Liver (tissue), 8 donors: ENCODE measurements at regions not wholly inside any gene's neighbourhood (a gene's known extent, or its start where the extent isn't known, plus 50 kb on each side); places are given as distances from the start of the nearest gene placed in this dataset.

Experiments used
- DNase-seq: peaks from one replicate; pipeline ENCODE4 v3.0.0-alpha.2; 2017; ENCODE audit warnings: low spot score
- H3K27ac ChIP-seq, 2 donors: one replicate each; pipeline ENCODE4 v1.7.0; 2013; ENCODE audit warnings: inconsistent platforms in 2 of 2, low read length in 2 of 2, control low read depth in 1 of 2, low read depth in 1 of 2, mild to moderate bottlenecking in 1 of 2
- H3K27me3 ChIP-seq, 4 donors: one replicate each; pipeline versions ENCODE4 v1.6.1 to v1.7.0; 2013; ENCODE audit warnings: low read length in 3 of 4, inconsistent platforms in 1 of 4, mild to moderate bottlenecking in 1 of 4, moderate library complexity in 1 of 4; ENCODE audit not compliant: control insufficient read depth in 4 of 4, insufficient read depth in 4 of 4
- H3K36me3 ChIP-seq, 4 donors: one replicate each; pipeline versions ENCODE4 v1.6.1 to v1.7.0; 2013; ENCODE audit warnings: low read length in 3 of 4, mild to moderate bottlenecking in 3 of 4, low read depth in 1 of 4, moderate library complexity in 1 of 4; ENCODE audit not compliant: control insufficient read depth in 4 of 4, insufficient read depth in 3 of 4
- H3K4me1 ChIP-seq, 4 donors: one replicate each; pipeline versions ENCODE4 v1.6.1 to v1.7.0; 2013; ENCODE audit warnings: low read length in 3 of 4, mild to moderate bottlenecking in 3 of 4, moderate library complexity in 1 of 4; ENCODE audit not compliant: control insufficient read depth in 4 of 4, insufficient read depth in 4 of 4
- H3K4me3 ChIP-seq, 3 donors: one replicate each; pipeline versions ENCODE4 v1.6.1 to v1.7.0; 2013; ENCODE audit warnings: low read length in 3 of 3, control low read depth in 1 of 3, low read depth in 1 of 3, mild to moderate bottlenecking in 1 of 3
- H3K9ac ChIP-seq, 2 donors: one replicate each; pipeline ENCODE4 v1.7.0; 2013; ENCODE audit warnings: low read length in 2 of 2, mild to moderate bottlenecking in 2 of 2, moderate library complexity in 2 of 2, control low read depth in 1 of 2, low read depth in 1 of 2
- H3K9me3 ChIP-seq, 4 donors: one replicate each; pipeline versions ENCODE4 v1.6.1 to v1.7.0; 2013; ENCODE audit warnings: low read length in 3 of 4; ENCODE audit not compliant: control insufficient read depth in 4 of 4
- CTCF ChIP-seq: fragments of 150-350 bp; IDR thresholded peaks from 2 replicates; pipeline ENCODE4 v1.5.1; 2017; ENCODE audit warnings: improper control_type of control experiment, low read depth, low read length; ENCODE audit not compliant: missing input control
- EGR1 ChIP-seq, 2 donors: IDR thresholded peaks; 2 replicates each; pipeline ENCODE4 v1.6.1; 2016 to 2018; ENCODE audit warnings: antibody characterized with exemption in 2 of 2, low read depth in 2 of 2
- FOXA1 ChIP-seq: IDR thresholded peaks from 2 replicates; pipeline ENCODE4 v1.6.1; 2016; ENCODE audit warnings: antibody characterized with exemption
- FOXA2 ChIP-seq: IDR thresholded peaks from 2 replicates; pipeline ENCODE4 v1.6.1; 2016; ENCODE audit warnings: antibody characterized with exemption
- GABPA ChIP-seq, 2 donors: IDR thresholded peaks in 1 of 2; conservative IDR thresholded peaks in 1 of 2; 2 replicates each; pipeline ENCODE4 v1.6.1; 2016; ENCODE audit warnings: antibody characterized with exemption in 2 of 2, mild to moderate bottlenecking in 1 of 2, moderate library complexity in 1 of 2
- HNF4A ChIP-seq, 2 donors: conservative IDR thresholded peaks; 2 replicates each; pipeline ENCODE4 v1.6.1; 2016; ENCODE audit warnings: antibody characterized with exemption in 2 of 2, mild to moderate bottlenecking in 2 of 2
- HNF4G ChIP-seq: IDR thresholded peaks from 2 replicates; pipeline ENCODE4 v1.6.1; 2016; ENCODE audit warnings: antibody characterized with exemption
- MAX ChIP-seq: IDR thresholded peaks from 2 replicates; pipeline ENCODE4 v1.6.1; 2016; ENCODE audit warnings: antibody characterized with exemption
- NR2F2 ChIP-seq: IDR thresholded peaks from 2 replicates; pipeline ENCODE4 v1.6.1; 2016; ENCODE audit warnings: antibody characterized with exemption
- RAD21 ChIP-seq, 2 donors: IDR thresholded peaks; 2 replicates each; pipeline ENCODE4 v1.6.1; 2016; ENCODE audit warnings: antibody characterized with exemption in 2 of 2, mild to moderate bottlenecking in 2 of 2
- RXRA ChIP-seq, 2 donors: IDR thresholded peaks; 2 replicates each; pipeline ENCODE4 v1.6.1; 2017 to 2018; ENCODE audit warnings: antibody characterized with exemption in 2 of 2, mild to moderate bottlenecking in 1 of 2
- SP1 ChIP-seq: IDR thresholded peaks from 2 replicates; pipeline ENCODE4 v1.6.1; 2018; ENCODE audit warnings: antibody characterized with exemption, mild to moderate bottlenecking
- YY1 ChIP-seq: IDR thresholded peaks from 2 replicates; pipeline ENCODE4 v1.6.1; 2016; ENCODE audit warnings: antibody characterized with exemption, mild to moderate bottlenecking
- WGBS: extraction: QIAGEN DNeasy Blood & Tissue Kit; methylation state at CpG from one replicate; pipeline ENCODE4 v1.1.7; 2013; 5-methylcytosine and 5-hydroxymethylcytosine counted together
- TF ChIP-seq, protein P1 (sequence below): IDR thresholded peaks from 2 replicates; pipeline ENCODE4 v1.6.1; 2016; ENCODE audit warnings: antibody characterized with exemption, mild to moderate bottlenecking
- TF ChIP-seq, protein P2 (sequence below): IDR thresholded peaks from 2 replicates; pipeline ENCODE4 v1.6.1; 2016; ENCODE audit warnings: antibody characterized with exemption
- TF ChIP-seq, protein P3 (sequence below): IDR thresholded peaks from 2 replicates; pipeline ENCODE4 v1.6.1; 2016; ENCODE audit warnings: antibody characterized with exemption
- donor health status: healthy.
- donor health status: healthy.
- donor health status: healthy.
- donor health status: healthy.
- donor health status: healthy.

DNA sequence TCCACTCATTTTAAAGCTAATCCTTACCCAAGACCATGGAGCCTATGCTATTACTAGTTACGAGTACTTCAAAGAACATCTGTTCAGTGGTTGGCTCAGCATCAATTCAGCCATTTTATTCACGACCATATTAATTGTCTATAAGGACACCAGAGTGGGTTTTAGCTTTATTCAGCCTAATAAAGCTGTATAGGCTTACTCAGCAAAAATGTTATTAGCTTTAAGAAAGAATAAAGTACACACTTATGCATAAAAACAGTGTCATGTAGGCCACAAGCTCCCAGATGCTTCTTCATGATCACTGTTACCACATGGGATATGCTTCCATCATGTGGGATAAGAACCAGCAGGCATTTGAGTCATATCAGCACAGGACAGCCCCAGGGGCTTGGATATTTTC, 87.4 kb upstream of the GPR149 start:
- Histone ChIP-seq H3K27me3 (no peaks in the 10 kb centered on the region), H3K4me1 (no peaks in the 10 kb centered on the region), H3K36me3 (no peaks in the 10 kb centered on the region), H3K9ac (no peak overlapping the region), H3K9me3 (peaks cover 0 to 2% (median 0%) of the 10 kb centered on the region in 4 donors), H3K27ac (no peak overlapping the region), H3K4me3 (no peak overlapping the region)
- TF ChIP-seq HNF4G, result no peak
- TF ChIP-seq NR2F2, result no peak
- TF ChIP-seq, protein P1, sequence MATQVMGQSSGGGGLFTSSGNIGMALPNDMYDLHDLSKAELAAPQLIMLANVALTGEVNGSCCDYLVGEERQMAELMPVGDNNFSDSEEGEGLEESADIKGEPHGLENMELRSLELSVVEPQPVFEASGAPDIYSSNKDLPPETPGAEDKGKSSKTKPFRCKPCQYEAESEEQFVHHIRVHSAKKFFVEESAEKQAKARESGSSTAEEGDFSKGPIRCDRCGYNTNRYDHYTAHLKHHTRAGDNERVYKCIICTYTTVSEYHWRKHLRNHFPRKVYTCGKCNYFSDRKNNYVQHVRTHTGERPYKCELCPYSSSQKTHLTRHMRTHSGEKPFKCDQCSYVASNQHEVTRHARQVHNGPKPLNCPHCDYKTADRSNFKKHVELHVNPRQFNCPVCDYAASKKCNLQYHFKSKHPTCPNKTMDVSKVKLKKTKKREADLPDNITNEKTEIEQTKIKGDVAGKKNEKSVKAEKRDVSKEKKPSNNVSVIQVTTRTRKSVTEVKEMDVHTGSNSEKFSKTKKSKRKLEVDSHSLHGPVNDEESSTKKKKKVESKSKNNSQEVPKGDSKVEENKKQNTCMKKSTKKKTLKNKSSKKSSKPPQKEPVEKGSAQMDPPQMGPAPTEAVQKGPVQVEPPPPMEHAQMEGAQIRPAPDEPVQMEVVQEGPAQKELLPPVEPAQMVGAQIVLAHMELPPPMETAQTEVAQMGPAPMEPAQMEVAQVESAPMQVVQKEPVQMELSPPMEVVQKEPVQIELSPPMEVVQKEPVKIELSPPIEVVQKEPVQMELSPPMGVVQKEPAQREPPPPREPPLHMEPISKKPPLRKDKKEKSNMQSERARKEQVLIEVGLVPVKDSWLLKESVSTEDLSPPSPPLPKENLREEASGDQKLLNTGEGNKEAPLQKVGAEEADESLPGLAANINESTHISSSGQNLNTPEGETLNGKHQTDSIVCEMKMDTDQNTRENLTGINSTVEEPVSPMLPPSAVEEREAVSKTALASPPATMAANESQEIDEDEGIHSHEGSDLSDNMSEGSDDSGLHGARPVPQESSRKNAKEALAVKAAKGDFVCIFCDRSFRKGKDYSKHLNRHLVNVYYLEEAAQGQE, result no peak
- no peak for TF ChIP-seq FOXA2
- no peak for TF ChIP-seq SP1
- no peak for TF ChIP-seq FOXA1
- TF ChIP-seq GABPA (IDR thresholded peaks at IDR 0.05 in 1 of 2, conservative IDR thresholded peaks at IDR 0.05 in 1 of 2), result no peak
- TF ChIP-seq EGR1 (IDR thresholded peaks at IDR 0.05; ENCODE audit: low read depth in 2 of 2), result no peak
- TF ChIP-seq MAX, result no peak
- no peak for TF ChIP-seq RXRA (IDR thresholded peaks at IDR 0.05)
- TF ChIP-seq, protein P2, sequence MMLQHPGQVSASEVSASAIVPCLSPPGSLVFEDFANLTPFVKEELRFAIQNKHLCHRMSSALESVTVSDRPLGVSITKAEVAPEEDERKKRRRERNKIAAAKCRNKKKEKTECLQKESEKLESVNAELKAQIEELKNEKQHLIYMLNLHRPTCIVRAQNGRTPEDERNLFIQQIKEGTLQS, result no peak
- no peak for TF ChIP-seq CTCF
- no peak for TF ChIP-seq YY1
- DNase-seq, result no peak
- 56% methylated on average over 2 of the region's 2 CpGs for WGBS

- Histone ChIP-seq H3K9me3 (peaks cover 0 to 2% (median 0%) of the 10 kb centered on the region in 4 donors), H3K4me1 (no peaks in the 10 kb centered on the region), H3K27ac (no peak overlapping the region), H3K36me3 (no peaks in the 10 kb centered on the region), H3K4me3 (no peak overlapping the region), H3K27me3 (no peaks in the 10 kb centered on the region), H3K9ac (no peak overlapping the region)
- no peak for DNase-seq
- 86% methylated on average over 1 of the region's 1 CpG for WGBS
- no peak for TF ChIP-seq GABPA (IDR thresholded peaks at IDR 0.05 in 1 of 2, conservative IDR thresholded peaks at IDR 0.05 in 1 of 2)
- no peak for TF ChIP-seq FOXA1
- TF ChIP-seq, protein P3, sequence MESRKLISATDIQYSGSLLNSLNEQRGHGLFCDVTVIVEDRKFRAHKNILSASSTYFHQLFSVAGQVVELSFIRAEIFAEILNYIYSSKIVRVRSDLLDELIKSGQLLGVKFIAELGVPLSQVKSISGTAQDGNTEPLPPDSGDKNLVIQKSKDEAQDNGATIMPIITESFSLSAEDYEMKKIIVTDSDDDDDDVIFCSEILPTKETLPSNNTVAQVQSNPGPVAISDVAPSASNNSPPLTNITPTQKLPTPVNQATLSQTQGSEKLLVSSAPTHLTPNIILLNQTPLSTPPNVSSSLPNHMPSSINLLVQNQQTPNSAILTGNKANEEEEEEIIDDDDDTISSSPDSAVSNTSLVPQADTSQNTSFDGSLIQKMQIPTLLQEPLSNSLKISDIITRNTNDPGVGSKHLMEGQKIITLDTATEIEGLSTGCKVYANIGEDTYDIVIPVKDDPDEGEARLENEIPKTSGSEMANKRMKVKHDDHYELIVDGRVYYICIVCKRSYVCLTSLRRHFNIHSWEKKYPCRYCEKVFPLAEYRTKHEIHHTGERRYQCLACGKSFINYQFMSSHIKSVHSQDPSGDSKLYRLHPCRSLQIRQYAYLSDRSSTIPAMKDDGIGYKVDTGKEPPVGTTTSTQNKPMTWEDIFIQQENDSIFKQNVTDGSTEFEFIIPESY, result no peak
- TF ChIP-seq HNF4A (conservative IDR thresholded peaks at IDR 0.05), result no peak
- TF ChIP-seq, protein P1, result no peak
- no peak for TF ChIP-seq CTCF
- no peak for TF ChIP-seq NR2F2
- no peak for TF ChIP-seq RXRA (IDR thresholded peaks at IDR 0.05)
- TF ChIP-seq YY1, result no peak
- TF ChIP-seq SP1, result no peak
- TF ChIP-seq HNF4G, result no peak
- no peak for TF ChIP-seq RAD21 (IDR thresholded peaks at IDR 0.05)
- no peak for TF ChIP-seq EGR1 (IDR thresholded peaks at IDR 0.05; ENCODE audit: low read depth in 2 of 2)
- TF ChIP-seq, protein P2, result no peak
- no peak for TF ChIP-seq FOXA2
- TF ChIP-seq MAX, result no peak
Measured at GRCh38 chr3:154515921-154516320, 85.9 kb upstream of the GPR149 start.
